GM12892 (cell line): ENCODE measurements at regions not wholly inside any gene's neighbourhood (a gene's known extent, or its start where the extent isn't known, plus 50 kb on each side); places are given as distances from the start of the nearest gene placed in this dataset.

ENCODE experiments used
- DNase-seq: peaks from one replicate; pipeline ENCODE4 v3.0.0; 2011; ENCODE audit not compliant: insufficient read length
- FAIRE-seq: peaks from 2 replicates; lab custom pipeline; 2011; peaks lifted over from hg19 to GRCh38; lab: Jason Lieb, UNC
- POLR2A ChIP-seq: IDR thresholded peaks from 2 replicates; pipeline ENCODE4 v1.6.1; 2011; ENCODE audit warnings: low read depth, low read length, control low read depth
- POLR2AphosphoS5 ChIP-seq: IDR thresholded peaks from 2 replicates; pipeline ENCODE4 v1.6.1; 2011; ENCODE audit warnings: low read depth, low read length, control low read depth
- TAF1 ChIP-seq: IDR thresholded peaks from 2 replicates; pipeline ENCODE4 v1.6.1; 2011; ENCODE audit warnings: low read depth, mild to moderate bottlenecking, control low read depth, low read length, borderline replicate concordance

DNA sequence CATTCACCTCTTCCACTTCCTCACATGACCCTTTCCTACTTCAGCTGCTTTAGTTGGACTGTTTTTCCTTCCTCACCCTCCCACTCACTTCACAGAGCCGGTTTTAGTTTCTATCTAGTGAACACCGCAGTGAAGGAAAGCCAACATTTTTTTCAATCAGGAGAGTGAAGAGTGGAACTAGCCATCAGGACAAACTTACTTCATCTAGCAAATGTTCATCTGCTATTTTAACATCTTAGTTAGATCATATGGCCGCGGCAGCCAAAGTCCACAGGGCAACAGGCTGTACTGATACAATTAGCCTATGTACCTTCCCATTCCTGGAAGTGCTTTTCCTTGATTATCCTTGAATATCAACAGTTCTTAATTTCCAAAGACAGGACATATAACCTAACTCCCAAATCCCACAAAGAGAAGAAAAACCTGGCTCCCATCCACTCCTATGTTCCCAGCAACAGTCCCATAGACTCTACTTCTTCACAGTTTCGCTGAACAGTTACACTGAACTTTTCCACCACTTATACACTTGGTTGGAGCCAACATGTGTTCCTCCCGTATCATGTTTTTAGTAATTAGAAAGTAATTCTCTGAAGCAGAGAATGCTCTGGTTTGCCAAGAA lies 456.2 kb upstream of the THBS1 start:
- no peak for FAIRE-seq
- no peak for DNase-seq
- TF ChIP-seq TAF1 (no peak), POLR2A (no peak), POLR2AphosphoS5 (no peak)

DNA sequence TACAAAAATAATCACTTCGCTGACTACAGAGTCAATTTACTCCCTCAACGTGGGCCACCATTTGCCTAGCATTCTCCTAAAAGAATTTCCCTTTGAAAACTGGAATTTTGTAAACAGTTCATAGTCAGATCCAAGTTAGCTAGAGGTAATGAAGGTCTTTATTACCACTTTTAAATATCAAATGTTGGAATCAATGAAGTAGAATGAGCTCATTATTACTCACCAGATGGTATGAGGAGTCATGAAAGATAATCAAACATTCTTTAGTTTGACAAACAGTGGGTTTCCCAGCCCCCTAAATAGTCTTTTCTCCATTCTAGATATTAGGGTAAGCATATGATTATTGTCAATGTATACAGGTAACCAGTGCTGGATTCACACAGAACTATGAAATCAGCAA lies 455.7 kb upstream of the THBS1 start:
- TF ChIP-seq POLR2A (no peak), TAF1 (no peak), POLR2AphosphoS5 (no peak)
- FAIRE-seq: no peak
- DNase-seq: no peak

DNA sequence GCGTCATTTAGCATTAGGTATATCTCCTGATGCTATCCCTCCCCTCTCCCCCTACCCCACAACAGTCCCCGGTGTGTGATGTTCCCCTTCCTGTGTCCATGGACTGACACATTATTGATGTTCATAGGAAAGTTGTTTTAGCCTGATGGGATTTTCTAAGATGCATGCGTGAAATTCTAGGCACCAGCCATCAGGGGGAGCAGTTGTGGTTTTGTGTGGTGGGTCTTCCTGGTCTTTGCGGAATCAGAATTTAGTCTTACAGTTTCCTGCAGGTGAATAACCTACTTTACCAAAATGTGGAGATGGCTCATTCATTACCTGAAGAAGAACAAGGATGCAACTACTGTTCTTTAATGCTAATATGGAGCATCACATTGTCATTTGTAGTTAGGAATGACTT lies 455.0 kb upstream of the THBS1 start:
- peak; percentile 35 for DNase-seq
- TF ChIP-seq POLR2AphosphoS5 (no peak), TAF1 (no peak), POLR2A (no peak)
- peak; percentile 85 for FAIRE-seq

DNA sequence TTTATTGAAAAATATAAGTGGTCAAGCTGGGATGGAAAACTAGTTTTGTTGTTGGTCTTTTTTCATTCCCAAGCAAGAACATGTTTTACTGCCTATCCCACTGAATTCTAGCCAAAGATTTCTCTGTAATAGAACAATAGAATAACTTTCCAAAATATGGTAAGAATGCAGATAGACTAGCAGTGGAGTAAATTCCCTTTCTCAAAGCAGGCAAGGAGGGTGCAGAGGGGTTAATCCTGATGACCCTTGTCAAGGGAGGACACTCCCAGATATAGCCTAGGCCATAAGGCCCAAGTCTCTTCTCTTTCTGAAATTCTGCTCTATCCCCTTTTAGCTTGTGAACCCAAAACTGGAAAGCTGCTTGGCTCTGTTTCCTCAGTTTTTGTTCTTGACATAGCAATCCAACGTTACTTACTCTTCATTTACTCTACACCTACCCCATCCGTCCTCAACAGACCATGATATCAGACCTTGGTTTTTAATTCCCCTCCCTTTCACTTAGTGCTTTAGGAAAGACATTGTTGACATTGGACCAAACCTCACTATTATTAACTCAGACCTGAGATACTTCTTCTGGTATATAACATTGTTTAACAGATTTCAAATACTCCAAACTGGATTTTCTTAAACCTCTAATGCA lies 453.6 kb upstream of the THBS1 start:
- no peak for DNase-seq
- no peak for FAIRE-seq
- TF ChIP-seq POLR2AphosphoS5: no peak
- TF ChIP-seq TAF1: no peak
- TF ChIP-seq POLR2A: no peak

DNA sequence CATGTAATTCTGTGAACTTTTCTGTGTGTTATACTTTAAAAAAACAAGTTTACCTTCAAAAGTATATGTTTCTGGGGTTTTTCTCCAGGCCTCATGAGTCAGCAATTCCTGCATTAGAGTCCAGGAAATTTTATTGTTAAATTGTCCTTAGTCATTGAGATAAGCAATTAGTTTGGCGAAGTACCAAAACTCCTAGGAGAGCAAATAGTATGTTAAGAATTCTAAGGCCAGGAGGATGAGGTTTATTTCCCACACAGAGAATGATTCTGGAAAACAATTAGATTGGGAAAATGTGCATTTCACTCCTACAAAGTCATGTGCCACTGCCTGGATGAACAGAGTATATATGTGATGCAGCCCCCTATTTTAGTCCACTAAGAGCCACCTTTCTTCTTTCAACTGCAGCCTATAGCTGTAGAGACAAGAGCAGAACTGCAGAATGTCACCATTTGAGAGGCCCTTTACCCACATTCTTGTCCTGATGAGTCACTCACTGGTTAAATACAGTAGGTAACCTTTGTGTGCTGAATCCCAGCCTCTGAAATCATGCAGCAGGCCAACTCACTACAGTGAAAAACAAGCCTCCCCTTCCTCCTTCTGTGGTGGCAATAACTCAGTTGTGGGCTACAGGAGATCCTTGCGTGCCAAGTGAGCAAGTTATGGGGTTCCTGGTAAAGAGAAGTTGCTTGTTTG lies 452.8 kb upstream of the THBS1 start:
- DNase-seq: no peak
- no peak for FAIRE-seq

DNA sequence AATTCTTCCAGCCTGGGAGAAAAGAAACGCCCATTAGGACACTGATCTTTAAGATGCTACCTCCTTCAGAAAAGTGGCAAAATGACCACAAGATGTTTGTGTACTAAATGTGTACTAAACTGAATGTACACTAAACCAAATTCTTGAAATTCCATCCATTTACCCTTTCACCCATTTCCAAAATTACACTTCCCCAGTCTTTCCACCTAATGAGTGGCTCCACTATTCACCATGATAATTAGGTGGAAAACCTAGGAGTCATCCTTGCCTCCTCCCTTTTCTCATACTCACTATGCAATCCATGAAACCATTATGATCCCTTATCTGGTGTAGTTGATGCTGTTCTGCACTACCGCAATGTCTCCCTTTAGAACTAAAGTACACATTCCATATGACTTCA lies 452.1 kb upstream of the THBS1 start:
- no peak for FAIRE-seq
- no peak for DNase-seq
- TF ChIP-seq POLR2AphosphoS5 (no peak), TAF1 (no peak), POLR2A (no peak)

More for the DNA sequence above, 452.8 kb upstream of the THBS1 start:
- TF ChIP-seq POLR2AphosphoS5: no peak
- no peak for TF ChIP-seq TAF1
- no peak for TF ChIP-seq POLR2A

DNA sequence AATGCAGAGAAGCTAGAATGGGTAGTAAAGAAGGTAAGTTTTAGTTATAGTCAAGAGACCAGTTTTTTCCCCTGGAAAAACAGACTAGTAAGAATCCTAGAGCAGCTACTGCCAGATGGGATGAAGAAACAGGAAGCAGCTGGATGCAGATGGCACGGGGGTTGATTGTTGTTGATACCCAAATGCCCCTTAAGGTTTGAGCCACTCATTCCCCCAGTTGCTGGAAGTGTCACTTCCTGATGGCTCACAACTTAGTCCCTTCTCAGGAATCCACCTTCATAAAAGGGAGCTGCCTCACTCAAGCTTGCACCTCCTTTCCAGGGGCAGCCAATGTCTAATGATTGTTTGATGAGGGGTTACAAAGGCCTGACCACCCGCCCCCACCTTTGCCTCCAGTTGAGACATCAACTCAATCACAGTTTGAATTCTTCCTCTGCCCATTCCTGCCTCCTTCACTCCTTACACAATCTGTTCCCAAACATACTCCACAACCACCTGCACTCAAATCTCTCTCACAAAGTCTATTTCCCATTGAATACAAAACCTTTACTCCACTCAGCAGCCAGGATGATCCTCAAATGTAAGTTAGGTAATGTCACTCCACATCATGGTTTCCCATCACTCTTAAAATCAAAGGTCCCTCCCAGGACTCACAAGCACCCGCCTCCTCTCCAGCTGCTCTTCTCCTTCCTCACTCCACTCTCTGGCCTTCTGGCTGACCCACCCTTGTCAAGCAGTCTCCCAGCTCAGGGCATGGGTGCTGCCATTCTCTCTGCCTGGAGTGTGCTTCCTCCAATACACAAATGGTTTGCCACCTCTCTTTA lies 450.1 kb upstream of the THBS1 start:
- FAIRE-seq: no peak
- TF ChIP-seq TAF1 (no peak), POLR2AphosphoS5 (no peak), POLR2A (no peak)

DNA sequence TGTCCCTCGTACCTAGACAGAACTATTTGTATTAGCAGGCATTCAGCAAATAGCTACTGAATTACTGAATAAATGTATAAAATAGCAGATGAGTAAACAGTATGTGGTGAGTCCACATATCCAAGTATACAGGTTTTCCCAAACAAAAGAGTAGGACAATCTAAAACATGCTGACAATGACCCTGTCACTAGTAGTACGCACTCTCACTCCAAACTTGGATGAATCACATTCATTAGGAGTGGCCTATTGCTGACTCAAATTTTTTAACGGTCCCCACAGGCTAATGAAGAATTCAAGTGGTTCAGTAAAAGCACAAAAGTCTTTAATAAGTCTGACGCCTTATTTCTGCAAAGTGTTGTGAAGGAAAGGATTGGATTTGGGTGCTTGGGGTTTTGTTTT lies 449.3 kb upstream of the THBS1 start:
- FAIRE-seq (no peak), DNase-seq (no peak)
- TF ChIP-seq POLR2A (no peak), POLR2AphosphoS5 (no peak), TAF1 (no peak)

More for the DNA sequence above, 450.1 kb upstream of the THBS1 start:
- no peak for DNase-seq

DNA sequence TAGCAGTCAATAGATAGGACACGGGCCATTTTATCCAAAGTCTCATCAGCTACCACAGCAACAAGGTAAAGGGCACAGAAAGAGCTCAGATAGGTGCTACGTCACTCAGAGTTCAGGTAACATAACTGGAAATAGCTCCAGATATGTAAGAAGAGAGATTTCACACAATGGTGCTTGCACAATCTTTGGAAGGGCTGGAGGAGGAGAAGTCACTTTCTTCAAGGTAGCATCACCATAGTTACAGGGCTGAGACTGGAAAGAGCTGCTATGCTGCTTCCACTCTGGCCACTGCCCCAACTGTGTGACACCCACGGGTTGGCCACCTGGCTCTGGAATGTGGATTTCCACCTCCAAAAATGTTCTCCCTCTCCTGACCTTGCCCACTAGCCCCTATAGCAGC lies 448.8 kb upstream of the THBS1 start:
- DNase-seq (no peak), FAIRE-seq (no peak)
- TF ChIP-seq POLR2A: no peak
- no peak for TF ChIP-seq TAF1
- TF ChIP-seq POLR2AphosphoS5: no peak

DNA sequence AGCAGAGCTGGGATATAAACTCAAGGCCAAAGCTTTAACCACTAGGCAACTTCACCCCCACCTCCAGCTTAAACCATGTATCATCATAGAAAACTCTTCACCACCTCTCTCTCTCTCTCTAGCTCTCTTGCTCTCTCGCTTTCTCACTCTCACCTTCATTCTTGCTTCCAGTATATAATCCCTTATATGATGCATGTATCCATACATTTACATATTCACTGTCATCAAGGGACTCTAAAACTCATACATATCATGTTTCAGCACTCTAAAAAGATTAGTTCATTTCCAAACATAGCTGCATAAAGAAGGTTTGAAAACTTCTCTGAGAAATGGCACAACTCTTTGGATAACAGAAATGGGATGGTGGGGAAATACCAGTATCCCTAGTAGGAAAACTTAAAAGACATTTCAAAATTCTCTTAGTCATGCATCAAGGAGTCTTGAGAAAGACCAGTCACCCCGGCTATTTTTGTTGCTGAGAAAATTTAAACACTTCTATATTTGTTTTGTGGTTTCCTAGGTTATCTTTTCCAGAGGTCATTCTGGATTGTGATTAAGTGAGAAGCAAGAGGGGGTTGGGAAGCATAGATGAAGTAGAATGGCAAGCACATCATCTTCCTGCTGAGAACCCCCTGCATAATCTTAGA lies 447.8 kb upstream of the THBS1 start:
- FAIRE-seq (no peak), DNase-seq (no peak)
- no peak for TF ChIP-seq POLR2A
- no peak for TF ChIP-seq POLR2AphosphoS5
- no peak for TF ChIP-seq TAF1
